ENCODE measurements at regions not wholly inside any gene's neighbourhood (a gene's known extent, or its start where the extent isn't known, plus 50 kb on each side); places are given as distances from the start of the nearest gene placed in this dataset.
A peak's percentile ranks its signal among the peaks of the same experiment; 100 is the strongest.
"Not testable (repeated sequence)": the region's sequence is repeated elsewhere in the genome, so short reads cannot be mapped to it uniquely, and the experiment has no call there.

GRCh38 chr5:96483878-96484277 lies 50.8 kb upstream of the PCSK1 start:
- DNase-seq, result no peak

GRCh38 chr5:96487859-96488258 lies 54.8 kb upstream of the PCSK1 start:
- DNase-seq, result no peak

GRCh38 chr5:96489532-96489931 lies 56.5 kb upstream of the PCSK1 start:
- no peak for DNase-seq

- DNase-seq, result no peak
Observed at GRCh38 chr5:96492459-96493047, 59.5 kb upstream of the PCSK1 start.

GRCh38 chr5:96493219-96493790 lies 60.3 kb upstream of the PCSK1 start:
- DNase-seq, result no peak

GRCh38 chr5:96495412-96495811 lies 62.4 kb upstream of the PCSK1 start:
- not testable (repeated sequence) for DNase-seq

- not testable (repeated sequence) for DNase-seq
Observed at GRCh38 chr5:96497027-96497426, 64.0 kb upstream of the PCSK1 start.

GRCh38 chr5:96499753-96500345 lies 66.8 kb upstream of the PCSK1 start:
- DNase-seq, result no peak

GRCh38 chr5:96501991-96502646 lies 69.1 kb upstream of the PCSK1 start:
- DNase-seq, result no peak

- no peak for DNase-seq
Observed at GRCh38 chr5:96503501-96504236, 70.6 kb upstream of the PCSK1 start.

- DNase-seq, result no peak
Observed at GRCh38 chr5:96506376-96506775, 73.3 kb upstream of the PCSK1 start.

GRCh38 chr5:96506866-96507527 lies 73.9 kb upstream of the PCSK1 start:
- DNase-seq, result no peak

- no peak for DNase-seq
Observed at GRCh38 chr5:96509316-96509715, 76.3 kb upstream of the PCSK1 start.

- no peak for DNase-seq
Observed at GRCh38 chr5:96509721-96510350, 76.8 kb upstream of the PCSK1 start.

- peak; percentile 2 for DNase-seq
Observed at GRCh38 chr5:96516631-96517071, 83.6 kb upstream of the PCSK1 start.

GRCh38 chr5:96517295-96517694 lies 84.2 kb upstream of the PCSK1 start:
- DNase-seq, result no peak

GRCh38 chr5:96520345-96520744 lies 87.3 kb upstream of the PCSK1 start:
- DNase-seq, result no peak

- DNase-seq, result no peak
Observed at GRCh38 chr5:96522635-96523355, 89.7 kb upstream of the PCSK1 start.

GRCh38 chr5:96527768-96528661 lies 95.0 kb upstream of the PCSK1 start:
- no peak for DNase-seq
